ENCODE measurements at regions not wholly inside any gene's neighbourhood (a gene's known extent, or its start where the extent isn't known, plus 50 kb on each side); places are given as distances from the start of the nearest gene placed in this dataset.
A peak's percentile ranks its signal among the peaks of the same experiment; 100 is the strongest.

DNA sequence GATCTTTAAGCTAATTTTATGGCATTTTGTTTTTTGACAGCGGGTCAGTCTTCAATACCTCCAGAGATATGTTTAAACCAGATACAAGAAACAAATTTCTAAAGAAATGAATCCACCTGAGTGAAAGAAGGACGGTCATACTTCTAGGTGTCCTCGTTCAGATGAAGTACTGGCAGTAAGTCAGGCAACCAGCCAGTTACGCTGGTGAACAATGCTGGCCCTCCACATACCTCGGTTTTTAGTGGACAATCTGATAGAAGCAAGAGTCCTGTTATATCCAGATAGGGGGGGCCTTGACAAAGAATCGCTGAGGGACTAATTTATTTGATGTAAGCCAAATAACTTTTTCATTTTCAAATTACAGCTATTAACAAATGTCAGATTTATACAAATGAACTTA is 266.4 kb upstream of the KLF14 start:
- Histone ChIP-seq H3K9me3 (ENCODE audit: low read depth, low read length, poor library complexity, severe bottlenecking) (peaks cover 11% of the 10 kb centered on the region), H3K4me3 (ENCODE audit: low read depth, low read length, poor library complexity, severe bottlenecking) (no peak overlapping the region), H3K27me3 (replicated peaks; ENCODE audit: insufficient read depth, low read depth, low read length, poor library complexity) (no peaks in the 10 kb centered on the region), H3K36me3 (ENCODE audit: insufficient read depth, low read length, poor library complexity, severe bottlenecking) (no peaks in the 10 kb centered on the region), H3K4me1 (ENCODE audit: insufficient read depth, low read length, poor library complexity, severe bottlenecking) (peaks cover 41% of the 10 kb centered on the region), H3K27ac (ENCODE audit: low read depth, low read length, poor library complexity, severe bottlenecking) (peak overlapping the region; percentile 13)
- BruUV-seq (replicated peaks): no TSS peak
- no peak for DNase-seq (ENCODE audit: low spot score)
- CTCF ChIA-PET: no interaction called here
- no peak for TF ChIP-seq EZH2 (IDR thresholded peaks at IDR 0.05; ENCODE audit: borderline replicate concordance, low read depth, low read length, poor library complexity, severe bottlenecking)
- TF ChIP-seq, protein P1, sequence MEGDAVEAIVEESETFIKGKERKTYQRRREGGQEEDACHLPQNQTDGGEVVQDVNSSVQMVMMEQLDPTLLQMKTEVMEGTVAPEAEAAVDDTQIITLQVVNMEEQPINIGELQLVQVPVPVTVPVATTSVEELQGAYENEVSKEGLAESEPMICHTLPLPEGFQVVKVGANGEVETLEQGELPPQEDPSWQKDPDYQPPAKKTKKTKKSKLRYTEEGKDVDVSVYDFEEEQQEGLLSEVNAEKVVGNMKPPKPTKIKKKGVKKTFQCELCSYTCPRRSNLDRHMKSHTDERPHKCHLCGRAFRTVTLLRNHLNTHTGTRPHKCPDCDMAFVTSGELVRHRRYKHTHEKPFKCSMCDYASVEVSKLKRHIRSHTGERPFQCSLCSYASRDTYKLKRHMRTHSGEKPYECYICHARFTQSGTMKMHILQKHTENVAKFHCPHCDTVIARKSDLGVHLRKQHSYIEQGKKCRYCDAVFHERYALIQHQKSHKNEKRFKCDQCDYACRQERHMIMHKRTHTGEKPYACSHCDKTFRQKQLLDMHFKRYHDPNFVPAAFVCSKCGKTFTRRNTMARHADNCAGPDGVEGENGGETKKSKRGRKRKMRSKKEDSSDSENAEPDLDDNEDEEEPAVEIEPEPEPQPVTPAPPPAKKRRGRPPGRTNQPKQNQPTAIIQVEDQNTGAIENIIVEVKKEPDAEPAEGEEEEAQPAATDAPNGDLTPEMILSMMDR (conservative IDR thresholded peaks at IDR 0.05; ENCODE audit: low read depth, low read length): no peak
- intact Hi-C loops (cut with micrococcal nuclease; ENCODE audit: unreplicated experiment): no loop called here
- POLR2A ChIA-PET (ENCODE audit: low non-redundant PET): no interaction called here

GRCh38 chr7:131000873-131001272 is 266.9 kb upstream of the KLF14 start:
- H3K36me3 ChIP-seq (ENCODE audit: insufficient read depth, low read length, poor library complexity, severe bottlenecking): no peaks in the 10 kb centered on the region
- TF ChIP-seq, protein P1 (conservative IDR thresholded peaks at IDR 0.05; ENCODE audit: low read depth, low read length): no peak
- TF ChIP-seq EZH2 (IDR thresholded peaks at IDR 0.05; ENCODE audit: borderline replicate concordance, low read depth, low read length, poor library complexity, severe bottlenecking): no peak
- CTCF ChIA-PET: no interaction called here
- intact Hi-C loops (cut with micrococcal nuclease; ENCODE audit: unreplicated experiment): no loop called here
- BruUV-seq (replicated peaks): no TSS peak
- no peak overlapping the region for H3K4me3 ChIP-seq (ENCODE audit: low read depth, low read length, poor library complexity, severe bottlenecking)
- DNase-seq (ENCODE audit: low spot score): no peak
- POLR2A ChIA-PET (ENCODE audit: low non-redundant PET): no interaction called here
- H3K9me3 ChIP-seq (ENCODE audit: low read depth, low read length, poor library complexity, severe bottlenecking): peaks cover 11% of the 10 kb centered on the region
- H3K4me1 ChIP-seq (ENCODE audit: insufficient read depth, low read length, poor library complexity, severe bottlenecking): peaks cover 36% of the 10 kb centered on the region
- H3K27me3 ChIP-seq (replicated peaks; ENCODE audit: insufficient read depth, low read depth, low read length, poor library complexity): no peaks in the 10 kb centered on the region
- H3K27ac ChIP-seq (ENCODE audit: low read depth, low read length, poor library complexity, severe bottlenecking): peak overlapping the region; percentile 13

- Histone ChIP-seq H3K4me1 (ENCODE audit: insufficient read depth, low read length, poor library complexity, severe bottlenecking) (peaks cover 26% of the 10 kb centered on the region), H3K27ac (ENCODE audit: low read depth, low read length, poor library complexity, severe bottlenecking) (no peak overlapping the region), H3K36me3 (ENCODE audit: insufficient read depth, low read length, poor library complexity, severe bottlenecking) (no peaks in the 10 kb centered on the region), H3K4me3 (ENCODE audit: low read depth, low read length, poor library complexity, severe bottlenecking) (no peak overlapping the region), H3K27me3 (replicated peaks; ENCODE audit: insufficient read depth, low read depth, low read length, poor library complexity) (no peaks in the 10 kb centered on the region), H3K9me3 (ENCODE audit: low read depth, low read length, poor library complexity, severe bottlenecking) (peaks cover 11% of the 10 kb centered on the region)
- intact Hi-C loops (cut with micrococcal nuclease; ENCODE audit: unreplicated experiment): no loop called here
- ChIA-PET CTCF (no interaction called here), POLR2A (ENCODE audit: low non-redundant PET) (no interaction called here)
- no peak for DNase-seq (ENCODE audit: low spot score)
- no peak for TF ChIP-seq EZH2 (IDR thresholded peaks at IDR 0.05; ENCODE audit: borderline replicate concordance, low read depth, low read length, poor library complexity, severe bottlenecking)
- TF ChIP-seq, protein P1 (conservative IDR thresholded peaks at IDR 0.05; ENCODE audit: low read depth, low read length): no peak
- BruUV-seq (replicated peaks): no TSS peak
Measured at GRCh38 chr7:131002600-131002999, 268.6 kb upstream of the KLF14 start.

Data from A673 (cell line).